ENCODE measurements at regions not wholly inside any gene's neighbourhood (a gene's known extent, or its start where the extent isn't known, plus 50 kb on each side); places are given as distances from the start of the nearest gene placed in this dataset.

DNA sequence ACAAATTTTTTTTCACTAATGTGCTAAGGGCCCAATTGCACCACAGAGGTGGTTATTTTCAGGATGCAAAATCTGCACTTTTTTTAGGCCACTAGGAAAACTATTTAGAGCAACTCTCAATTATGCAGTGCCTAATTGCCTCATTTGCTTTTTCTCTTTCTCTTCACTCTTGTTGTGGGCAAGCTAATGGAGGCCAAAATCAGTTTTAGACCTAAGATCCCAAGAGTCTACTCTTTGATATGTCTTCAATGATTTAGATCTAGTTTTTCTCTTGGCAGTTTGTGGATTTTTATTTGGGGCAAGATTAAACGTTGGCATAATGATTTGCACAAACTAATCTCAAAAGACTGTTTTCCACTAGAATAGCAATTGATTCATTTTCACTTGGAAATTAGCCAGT is 1996.9 kb downstream of the LRRC4C start:
- Mint-ChIP-seq H3K27ac (no peak overlapping the region), H3K4me1 (no peaks in the 10 kb centered on the region), H3K27me3 (no peaks in the 10 kb centered on the region), H3K9me3 (peaks cover 5% of the 10 kb centered on the region), H3K36me3 (no peaks in the 10 kb centered on the region), H3K4me3 (no peak overlapping the region)
- ATAC-seq = no peak

DNA sequence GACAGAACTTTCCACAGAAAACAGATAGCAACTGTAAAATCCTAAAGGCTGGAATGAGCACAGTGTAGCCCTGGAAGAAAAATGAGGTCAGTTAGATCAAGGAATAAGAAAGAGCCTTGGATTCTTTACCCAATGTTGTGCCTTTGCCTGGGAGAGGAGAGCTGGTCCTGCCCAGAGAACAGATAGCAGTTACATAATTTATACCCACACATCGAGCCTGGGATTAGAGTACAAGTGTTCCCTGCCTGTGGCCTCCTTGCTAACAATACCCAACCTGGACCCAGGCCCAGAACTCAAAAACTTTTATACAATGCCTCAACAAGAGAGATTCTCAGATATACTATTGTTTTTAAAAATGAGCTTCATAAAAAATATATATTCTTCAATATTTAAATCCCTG is 1998.4 kb downstream of the LRRC4C start:
- Mint-ChIP-seq H3K27me3 (no peaks in the 10 kb centered on the region), H3K4me1 (no peaks in the 10 kb centered on the region), H3K27ac (no peak overlapping the region), H3K36me3 (no peaks in the 10 kb centered on the region), H3K4me3 (no peak overlapping the region), H3K9me3 (peaks cover 5% of the 10 kb centered on the region)
- ATAC-seq = no peak

DNA sequence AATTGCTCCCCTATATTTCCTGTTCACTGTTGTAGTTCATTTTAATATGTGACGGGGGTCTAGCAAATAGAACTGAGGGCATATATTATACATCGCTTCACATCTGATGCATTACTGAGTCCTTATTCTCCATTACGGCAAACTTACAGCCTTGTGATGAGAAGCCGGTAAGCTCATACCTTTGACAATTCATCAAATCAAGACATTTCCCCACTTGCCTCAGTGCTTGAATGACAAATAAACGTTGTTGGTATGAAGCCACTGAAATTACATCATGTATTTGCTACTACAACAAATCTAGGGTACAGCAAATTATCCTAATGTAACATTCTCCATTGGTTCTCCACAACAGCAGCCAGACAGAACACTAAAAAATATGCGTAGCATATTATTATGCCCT is 1999.8 kb downstream of the LRRC4C start:
- no peaks in the 10 kb centered on the region for H3K36me3 Mint-ChIP-seq
- peaks cover 5% of the 10 kb centered on the region for H3K9me3 Mint-ChIP-seq
- no peak overlapping the region for H3K4me3 Mint-ChIP-seq
- H3K4me1 Mint-ChIP-seq = no peaks in the 10 kb centered on the region
- no peak overlapping the region for H3K27ac Mint-ChIP-seq
- ATAC-seq = no peak
- no peaks in the 10 kb centered on the region for H3K27me3 Mint-ChIP-seq

DNA sequence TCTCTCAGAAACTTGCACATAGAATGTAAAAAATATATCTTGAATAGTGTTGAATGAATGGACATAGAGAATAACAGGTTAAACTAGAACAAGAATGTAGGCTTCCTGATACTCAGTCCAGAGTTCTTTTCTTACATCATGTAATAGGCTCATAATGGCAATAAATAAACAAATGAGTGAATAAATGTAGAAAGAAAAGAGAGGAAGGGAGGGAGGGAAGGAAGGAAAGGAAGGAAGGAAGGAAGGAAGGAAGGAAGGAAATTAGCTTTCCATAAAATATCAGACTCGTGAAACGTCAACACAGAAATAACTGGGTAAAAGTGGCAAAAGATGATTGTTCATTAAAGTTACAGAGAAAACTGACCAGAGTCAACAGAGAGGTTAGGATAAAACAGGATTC is 2001.0 kb downstream of the LRRC4C start:
- peaks cover 5% of the 10 kb centered on the region for H3K9me3 Mint-ChIP-seq
- H3K4me3 Mint-ChIP-seq = no peak overlapping the region
- H3K36me3 Mint-ChIP-seq = no peaks in the 10 kb centered on the region
- no peaks in the 10 kb centered on the region for H3K27me3 Mint-ChIP-seq
- no peaks in the 10 kb centered on the region for H3K4me1 Mint-ChIP-seq
- ATAC-seq = no peak
- no peak overlapping the region for H3K27ac Mint-ChIP-seq

DNA sequence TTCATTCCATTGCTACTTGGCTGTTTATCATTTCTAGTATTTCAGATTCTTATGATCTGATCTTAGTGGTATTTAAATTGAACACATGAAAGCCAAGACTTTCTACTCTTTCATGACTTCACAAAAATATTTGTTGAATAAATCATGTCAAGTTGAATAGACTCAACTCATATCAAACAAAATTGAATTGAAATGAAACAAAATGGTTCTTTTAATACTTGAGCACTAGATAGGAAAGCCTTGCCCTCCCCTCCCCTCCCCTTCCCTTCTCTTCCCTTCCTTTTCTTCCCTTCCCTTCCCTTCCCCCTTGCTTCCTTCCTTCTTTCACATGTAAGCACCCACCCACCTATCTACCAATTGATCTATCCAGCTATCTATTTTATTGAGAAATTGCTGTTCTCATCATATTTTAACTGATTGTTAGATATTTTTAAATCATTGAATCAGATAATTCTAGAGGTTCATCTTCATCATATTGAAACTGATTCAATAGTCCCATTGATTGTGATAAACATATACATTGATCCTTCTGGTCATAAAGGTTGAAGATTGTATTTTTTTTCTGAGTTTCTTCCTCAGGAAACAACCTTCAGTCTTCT is 2015.9 kb downstream of the LRRC4C start:
- H3K27me3 Mint-ChIP-seq = no peaks in the 10 kb centered on the region
- no peaks in the 10 kb centered on the region for H3K36me3 Mint-ChIP-seq
- no peak overlapping the region for H3K4me3 Mint-ChIP-seq
- no peak for ATAC-seq
- no peaks in the 10 kb centered on the region for H3K4me1 Mint-ChIP-seq
- H3K9me3 Mint-ChIP-seq = no peaks in the 10 kb centered on the region
- no peak overlapping the region for H3K27ac Mint-ChIP-seq

DNA sequence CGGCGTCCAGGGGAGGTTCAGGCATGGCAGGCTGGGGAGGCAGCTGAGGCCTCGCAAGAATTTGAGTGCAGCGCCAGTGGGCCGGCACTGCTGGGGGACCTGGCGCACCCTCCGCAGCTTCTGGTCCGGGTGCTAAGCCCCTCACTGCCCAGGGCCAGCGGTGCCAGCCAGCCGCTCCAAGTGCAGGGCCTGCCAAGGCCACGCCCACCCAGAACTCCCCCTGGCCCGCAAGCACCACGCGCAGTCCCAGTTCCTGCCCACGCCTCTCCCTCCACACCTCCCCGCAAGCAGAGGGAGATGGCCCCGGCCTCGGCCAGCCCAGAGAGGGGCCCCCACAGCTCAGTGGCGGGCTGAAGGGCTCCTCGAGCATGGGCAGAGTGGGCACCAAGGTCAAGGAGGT is 2017.3 kb downstream of the LRRC4C start:
- H3K27ac Mint-ChIP-seq = no peak overlapping the region
- no peak for ATAC-seq

DNA sequence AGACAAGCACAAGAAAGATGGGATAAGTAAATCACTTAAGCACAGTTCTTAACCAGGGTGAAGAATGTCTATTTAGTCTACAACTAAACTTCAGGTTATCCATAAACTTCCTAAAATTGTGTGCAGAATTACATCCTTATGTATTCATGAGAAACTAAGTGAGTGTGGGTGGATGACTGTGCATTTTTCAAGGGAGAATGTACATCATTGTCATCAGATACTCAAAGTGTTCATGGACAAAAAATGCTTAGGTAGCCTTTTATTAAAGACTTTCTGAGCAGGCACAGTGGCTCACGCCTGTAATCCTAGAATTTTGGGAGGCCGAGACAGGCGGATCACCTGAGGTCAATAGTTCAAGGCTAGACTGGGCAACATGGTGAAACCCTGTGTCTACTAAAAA is 2023.8 kb downstream of the LRRC4C start:
- Mint-ChIP-seq H3K36me3 (no peaks in the 10 kb centered on the region), H3K4me3 (no peak overlapping the region), H3K27ac (no peak overlapping the region), H3K4me1 (no peaks in the 10 kb centered on the region), H3K27me3 (no peaks in the 10 kb centered on the region), H3K9me3 (peaks cover 4% of the 10 kb centered on the region)
- ATAC-seq = no peak

More for the DNA sequence above, 2017.3 kb downstream of the LRRC4C start:
- no peaks in the 10 kb centered on the region for H3K27me3 Mint-ChIP-seq
- H3K4me1 Mint-ChIP-seq = no peaks in the 10 kb centered on the region
- H3K9me3 Mint-ChIP-seq = peaks cover 2% of the 10 kb centered on the region
- H3K36me3 Mint-ChIP-seq = no peaks in the 10 kb centered on the region
- no peak overlapping the region for H3K4me3 Mint-ChIP-seq

DNA sequence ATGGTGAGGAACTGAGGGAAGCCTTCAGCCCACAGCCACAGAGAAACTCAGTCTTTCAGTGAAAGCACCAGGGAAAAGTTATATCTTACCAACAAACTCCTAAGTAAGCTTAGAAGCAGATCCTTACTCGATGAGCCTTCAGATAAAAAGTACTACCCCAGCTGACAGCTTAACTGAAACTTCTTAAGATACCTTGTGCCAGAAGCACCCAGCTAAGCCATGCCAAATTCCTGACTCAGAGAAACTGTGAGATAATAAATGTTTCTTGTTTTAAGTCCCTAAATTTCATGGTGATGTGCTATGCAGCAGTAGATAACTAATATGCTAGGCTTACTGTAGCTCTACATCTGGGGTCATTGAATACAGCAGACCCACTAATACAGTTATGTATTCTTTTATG is 2025.0 kb downstream of the LRRC4C start:
- H3K27me3 Mint-ChIP-seq = no peaks in the 10 kb centered on the region
- H3K4me3 Mint-ChIP-seq = no peak overlapping the region
- H3K36me3 Mint-ChIP-seq = no peaks in the 10 kb centered on the region
- ATAC-seq = no peak
- H3K4me1 Mint-ChIP-seq = no peaks in the 10 kb centered on the region
- peaks cover 4% of the 10 kb centered on the region for H3K9me3 Mint-ChIP-seq
- no peak overlapping the region for H3K27ac Mint-ChIP-seq

DNA sequence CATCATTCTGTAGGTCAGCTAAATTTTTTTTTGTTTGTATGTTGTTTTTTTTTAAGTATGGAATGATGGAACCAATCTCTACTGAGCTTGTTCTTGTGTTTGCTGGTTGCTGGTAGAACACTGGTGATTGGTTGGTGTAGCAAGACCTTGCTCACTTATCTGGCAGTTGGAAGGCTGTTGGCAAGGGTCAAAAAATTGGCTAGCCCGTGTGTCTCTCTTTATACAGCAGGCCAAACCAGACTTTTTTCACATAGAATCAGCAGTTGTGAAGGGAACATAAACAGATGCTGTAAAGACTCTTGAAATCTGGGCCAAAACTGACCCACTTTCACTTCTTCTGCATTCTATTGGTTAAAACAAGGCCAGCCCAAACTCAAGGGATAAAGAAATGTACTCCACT is 2026.5 kb downstream of the LRRC4C start:
- no peak for ATAC-seq
- H3K9me3 Mint-ChIP-seq = peaks cover 4% of the 10 kb centered on the region
- no peaks in the 10 kb centered on the region for H3K36me3 Mint-ChIP-seq
- no peak overlapping the region for H3K27ac Mint-ChIP-seq
- H3K4me3 Mint-ChIP-seq = no peak overlapping the region
- no peaks in the 10 kb centered on the region for H3K4me1 Mint-ChIP-seq
- no peaks in the 10 kb centered on the region for H3K27me3 Mint-ChIP-seq

DNA sequence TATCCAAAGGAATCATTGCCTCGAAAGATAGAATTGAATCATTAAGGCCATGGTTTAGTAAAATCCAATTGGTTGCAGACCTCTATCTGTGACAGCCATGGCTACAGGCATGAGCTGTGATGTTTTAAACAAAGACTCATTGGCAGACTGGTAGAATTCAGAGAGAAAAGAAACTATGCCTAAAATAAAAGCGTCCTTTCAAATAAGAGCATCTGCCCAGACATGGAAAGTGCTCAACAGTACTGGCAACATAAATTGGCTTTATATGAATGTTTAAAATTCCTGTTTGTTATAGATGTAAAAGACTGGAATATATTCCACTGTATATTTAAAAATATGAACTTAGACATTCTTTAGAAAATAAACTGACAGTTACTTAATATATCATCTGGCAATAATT is 2034.2 kb downstream of the LRRC4C start:
- Mint-ChIP-seq H3K9me3 (peaks cover 2% of the 10 kb centered on the region), H3K36me3 (no peaks in the 10 kb centered on the region), H3K27ac (no peak overlapping the region), H3K4me1 (no peaks in the 10 kb centered on the region), H3K4me3 (no peak overlapping the region), H3K27me3 (no peaks in the 10 kb centered on the region)
- ATAC-seq = no peak

DNA sequence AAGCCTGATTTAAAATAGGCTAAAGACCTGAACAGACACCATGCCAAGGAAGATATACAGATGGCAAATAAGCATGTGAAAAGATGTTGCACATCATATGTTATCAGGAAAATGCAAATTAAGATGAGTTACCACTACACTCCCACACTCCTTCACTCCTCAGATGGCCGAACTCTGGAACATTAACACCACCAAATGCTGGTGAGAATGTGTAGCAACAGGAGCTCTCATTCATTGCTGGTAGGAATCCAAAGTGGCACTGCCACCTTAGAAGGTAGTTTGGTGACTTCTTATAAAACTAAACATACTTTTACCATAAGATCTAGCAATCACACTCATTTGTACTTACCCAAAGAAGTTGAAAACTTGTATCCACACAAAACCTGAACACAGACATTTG is 2047.3 kb downstream of the LRRC4C start:
- no peak overlapping the region for H3K4me3 Mint-ChIP-seq
- H3K36me3 Mint-ChIP-seq = no peaks in the 10 kb centered on the region
- H3K4me1 Mint-ChIP-seq = no peaks in the 10 kb centered on the region
- no peaks in the 10 kb centered on the region for H3K27me3 Mint-ChIP-seq
- ATAC-seq = no peak
- H3K9me3 Mint-ChIP-seq = peaks cover 8% of the 10 kb centered on the region
- H3K27ac Mint-ChIP-seq = no peak overlapping the region

DNA sequence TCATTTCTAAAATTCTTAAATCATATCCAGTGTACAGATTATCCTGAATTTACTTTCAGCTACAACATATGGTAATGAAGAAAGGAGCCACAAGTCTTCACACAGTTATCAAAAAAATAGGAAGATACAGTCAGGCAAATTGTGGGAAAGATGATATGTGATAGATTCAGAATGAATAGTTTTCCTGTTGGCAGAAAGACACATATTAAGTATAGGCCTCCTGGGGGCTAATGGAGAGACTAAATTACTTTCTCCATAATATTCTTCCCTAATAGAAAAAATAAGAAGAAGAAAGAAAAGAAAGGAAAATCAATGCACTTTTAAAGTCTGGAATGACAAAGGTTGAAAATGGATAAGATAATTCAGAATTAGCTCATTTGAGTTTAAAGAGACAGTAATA is 2073.5 kb downstream of the LRRC4C start:
- Mint-ChIP-seq H3K27ac (no peak overlapping the region), H3K4me3 (no peak overlapping the region), H3K4me1 (no peaks in the 10 kb centered on the region), H3K9me3 (peaks cover 13% of the 10 kb centered on the region), H3K36me3 (no peaks in the 10 kb centered on the region), H3K27me3 (no peaks in the 10 kb centered on the region)
- no peak for ATAC-seq

DNA sequence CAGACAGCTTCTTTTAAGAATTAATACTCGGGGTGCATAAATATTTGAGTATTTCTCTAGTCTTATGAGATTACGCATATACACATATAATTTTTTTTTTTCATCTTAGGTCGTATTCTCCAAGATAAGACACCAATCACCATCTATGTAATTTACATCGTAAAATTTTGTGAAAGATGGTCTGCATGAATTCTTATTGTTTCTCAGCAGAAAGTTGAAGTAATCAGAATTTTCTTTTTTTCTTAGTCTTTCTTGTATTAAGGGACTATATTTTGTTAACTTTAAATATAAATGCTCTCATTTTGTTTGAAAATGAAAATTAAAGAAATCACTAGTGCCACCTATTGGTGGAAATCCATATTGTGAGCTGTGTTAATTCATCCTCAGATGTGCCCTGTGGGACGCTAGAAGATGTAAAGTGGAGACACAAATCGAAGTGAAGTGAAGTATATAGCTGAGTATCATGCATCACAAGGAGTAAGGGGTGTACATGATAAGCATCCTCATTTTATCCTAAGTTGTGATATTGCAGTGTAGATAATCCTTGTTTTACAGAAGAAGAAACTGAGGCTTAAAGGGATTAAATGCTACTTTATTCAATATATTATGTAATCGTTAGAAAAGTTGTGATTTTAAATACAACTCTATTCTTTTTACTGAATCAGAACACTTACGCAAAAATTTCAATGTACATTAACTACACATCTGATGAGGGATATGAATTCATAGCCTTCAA is 2084.3 kb downstream of the LRRC4C start:
- Mint-ChIP-seq H3K9me3 (no peaks in the 10 kb centered on the region), H3K27me3 (no peaks in the 10 kb centered on the region), H3K4me1 (no peaks in the 10 kb centered on the region), H3K4me3 (no peak overlapping the region), H3K36me3 (no peaks in the 10 kb centered on the region), H3K27ac (no peak overlapping the region)
- ATAC-seq = no peak

DNA sequence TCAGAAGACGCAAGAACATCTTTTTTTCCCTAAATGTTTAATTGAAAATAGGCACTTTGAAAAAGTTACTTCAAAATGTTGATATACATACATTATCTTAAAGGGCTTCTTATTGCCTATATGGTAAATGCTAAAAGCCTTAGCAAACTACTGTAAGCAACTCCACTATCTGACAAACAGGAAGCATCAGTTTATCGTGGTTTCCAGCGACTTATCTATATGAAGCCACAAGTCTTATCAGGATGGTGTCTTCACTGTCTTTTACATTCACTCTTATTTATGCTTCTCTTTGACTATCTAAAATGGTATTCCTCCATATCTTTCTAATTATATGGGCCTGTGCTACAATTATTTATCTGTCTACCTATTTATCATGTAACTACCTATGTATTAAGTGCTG is 2091.9 kb downstream of the LRRC4C start:
- ATAC-seq = no peak
- no peak overlapping the region for H3K27ac Mint-ChIP-seq
- H3K27me3 Mint-ChIP-seq = no peaks in the 10 kb centered on the region
- H3K36me3 Mint-ChIP-seq = no peaks in the 10 kb centered on the region
- H3K4me1 Mint-ChIP-seq = no peaks in the 10 kb centered on the region
- H3K4me3 Mint-ChIP-seq = no peak overlapping the region
- no peaks in the 10 kb centered on the region for H3K9me3 Mint-ChIP-seq

DNA sequence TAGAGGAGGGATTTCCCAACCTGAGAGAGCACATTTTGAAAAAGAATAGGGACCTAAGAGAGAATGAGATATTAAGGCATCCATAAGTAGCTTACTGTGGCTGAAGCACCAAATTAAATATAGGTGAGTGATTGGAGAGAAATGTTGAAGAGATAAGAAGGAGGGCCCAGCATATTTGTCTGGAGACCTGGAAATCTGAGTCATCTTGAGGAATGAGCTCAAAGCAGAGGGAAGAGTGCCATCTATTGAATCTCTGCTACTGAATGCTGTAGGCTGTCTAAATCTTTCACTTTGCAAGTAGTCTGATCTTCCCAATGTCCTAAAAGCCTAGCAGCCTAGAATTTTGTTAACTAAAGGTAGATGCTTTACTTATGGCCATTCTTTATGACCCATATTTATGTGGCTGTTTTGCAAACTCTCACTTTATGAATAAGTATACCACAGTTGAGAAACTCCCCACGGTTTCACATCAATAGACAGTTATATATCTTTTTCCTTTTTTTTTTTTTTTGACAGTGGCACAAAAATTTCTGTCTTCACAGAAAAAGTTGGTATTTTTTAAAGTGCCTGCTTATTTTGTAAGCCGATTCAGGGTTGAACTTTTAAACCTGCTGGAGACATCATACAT is 2093.5 kb downstream of the LRRC4C start:
- Mint-ChIP-seq H3K27ac (no peak overlapping the region), H3K4me3 (no peak overlapping the region), H3K9me3 (no peaks in the 10 kb centered on the region), H3K36me3 (no peaks in the 10 kb centered on the region), H3K4me1 (no peaks in the 10 kb centered on the region), H3K27me3 (no peaks in the 10 kb centered on the region)
- ATAC-seq = no peak

DNA sequence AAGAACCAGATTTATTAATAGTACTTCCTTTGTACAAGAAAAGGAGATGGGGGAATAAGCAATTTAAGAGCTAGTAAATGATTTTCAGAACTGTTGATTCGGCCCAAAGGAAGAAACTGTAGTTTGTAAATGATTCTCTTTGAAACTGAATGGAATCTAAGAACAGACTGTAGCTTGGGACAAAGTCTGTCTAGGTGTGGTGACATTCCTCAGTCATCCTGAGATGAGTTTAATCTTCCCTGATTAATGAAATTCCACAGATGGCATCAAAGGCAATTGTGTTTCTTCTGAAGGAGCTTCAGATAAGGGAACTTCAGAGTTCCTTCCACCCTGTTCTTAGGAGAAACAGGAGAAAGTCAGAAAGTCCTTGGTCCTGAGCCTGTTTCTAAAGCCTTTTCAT is 2095.9 kb downstream of the LRRC4C start:
- ATAC-seq = no peak
- H3K4me1 Mint-ChIP-seq = no peaks in the 10 kb centered on the region
- H3K9me3 Mint-ChIP-seq = no peaks in the 10 kb centered on the region
- no peak overlapping the region for H3K4me3 Mint-ChIP-seq
- H3K27me3 Mint-ChIP-seq = no peaks in the 10 kb centered on the region
- H3K36me3 Mint-ChIP-seq = no peaks in the 10 kb centered on the region
- H3K27ac Mint-ChIP-seq = no peak overlapping the region

Data from stimulated activated memory B cell treated with anti-CD40 and anti-IgM and Interleukin-4, amounts not matched to agents 10 μg/mL and 1 μg/mL and 100 μg/mL, for 72 hours (primary cell).